ENCODE measurements at regions not wholly inside any gene's neighbourhood (a gene's known extent, or its start where the extent isn't known, plus 50 kb on each side); places are given as distances from the start of the nearest gene placed in this dataset.
"Not testable (repeated sequence)": the region's sequence is repeated elsewhere in the genome, so short reads cannot be mapped to it uniquely, and the experiment has no call there.

GRCh38 chr18:59980188-59980637, 80.4 kb downstream of the PMAIP1 start:
- no peak overlapping the region for H3K4me3 ChIP-seq
- no peak overlapping the region for H3K27ac ChIP-seq
- no peaks in the 10 kb centered on the region for H3K36me3 ChIP-seq
- DNase-seq (ENCODE audit: low spot score in 2 of 2) = no peak
- intact Hi-C loops (cut with DNase I; ENCODE audit: low total_unique reads) = no loop called here
- no peaks in the 10 kb centered on the region for H3K4me1 ChIP-seq
- H3K27me3 ChIP-seq = no peaks in the 10 kb centered on the region
- TF ChIP-seq POLR2AphosphoS5 (IDR thresholded peaks at IDR 0.05) (no peak), CTCF (IDR thresholded peaks at IDR 0.05) (no peak), POLR2A (IDR thresholded peaks at IDR 0.05) (no peak)
- H3K9me3 ChIP-seq = no peaks in the 10 kb centered on the region

GRCh38 chr18:59971871-59972428, 72.2 kb downstream of the PMAIP1 start:
- Histone ChIP-seq H3K4me3 (no peak overlapping the region), H3K27ac (no peak overlapping the region), H3K36me3 (no peaks in the 10 kb centered on the region), H3K4me1 (no peaks in the 10 kb centered on the region), H3K27me3 (peaks cover 0 to 7% of the 10 kb centered on the region in 2 donors), H3K9me3 (no peaks in the 10 kb centered on the region)
- no peak for TF ChIP-seq POLR2AphosphoS5 (IDR thresholded peaks at IDR 0.05)
- no peak for DNase-seq (ENCODE audit: low spot score in 2 of 2)
- intact Hi-C loops (cut with DNase I; ENCODE audit: low total_unique reads) = no loop called here

- intact Hi-C loops (cut with DNase I; ENCODE audit: low total_unique reads); H3K4me3 ChIP-seq; H3K36me3 ChIP-seq; H3K9me3 ChIP-seq; DNase-seq (ENCODE audit: low spot score in 2 of 2); H3K4me1 ChIP-seq; H3K27ac ChIP-seq; H3K27me3 ChIP-seq: not testable (repeated sequence)
Observed at GRCh38 chr18:59971144-59971543, 71.3 kb downstream of the PMAIP1 start.

GRCh38 chr18:59969477-59970028, 69.8 kb downstream of the PMAIP1 start:
- H3K27me3 ChIP-seq; H3K9me3 ChIP-seq; intact Hi-C loops (cut with DNase I; ENCODE audit: low total_unique reads); H3K36me3 ChIP-seq; H3K4me1 ChIP-seq; H3K4me3 ChIP-seq; DNase-seq (ENCODE audit: low spot score in 2 of 2); H3K27ac ChIP-seq: not testable (repeated sequence)

GRCh38 chr18:59968583-59968982, 68.8 kb downstream of the PMAIP1 start:
- TF ChIP-seq POLR2AphosphoS5 (IDR thresholded peaks at IDR 0.05) = no peak
- Histone ChIP-seq H3K4me3 (no peak overlapping the region), H3K27ac (no peak overlapping the region), H3K4me1 (no peaks in the 10 kb centered on the region), H3K27me3 (peaks cover 0 to 7% of the 10 kb centered on the region in 2 donors), H3K9me3 (no peaks in the 10 kb centered on the region), H3K36me3 (no peaks in the 10 kb centered on the region)
- no peak for DNase-seq (ENCODE audit: low spot score in 2 of 2)
- intact Hi-C loops (cut with DNase I; ENCODE audit: low total_unique reads) = no loop called here

- Histone ChIP-seq H3K36me3 (no peaks in the 10 kb centered on the region), H3K9me3 (no peaks in the 10 kb centered on the region), H3K27ac (no peak overlapping the region), H3K4me1 (no peaks in the 10 kb centered on the region), H3K27me3 (peaks cover 0 to 7% of the 10 kb centered on the region in 2 donors), H3K4me3 (no peak overlapping the region)
- DNase-seq (ENCODE audit: low spot score in 2 of 2) = no peak
- intact Hi-C loops (cut with DNase I; ENCODE audit: low total_unique reads) = no loop called here
- no peak for TF ChIP-seq POLR2AphosphoS5 (IDR thresholded peaks at IDR 0.05)
- no peak for TF ChIP-seq CTCF (IDR thresholded peaks at IDR 0.05)
- TF ChIP-seq POLR2A (IDR thresholded peaks at IDR 0.05) = no peak
Observed at GRCh38 chr18:59967878-59968277, 68.1 kb downstream of the PMAIP1 start.

GRCh38 chr18:59966913-59967312, 67.1 kb downstream of the PMAIP1 start:
- no peak for TF ChIP-seq CTCF (IDR thresholded peaks at IDR 0.05)
- no peak for TF ChIP-seq POLR2AphosphoS5 (IDR thresholded peaks at IDR 0.05)
- no peak for TF ChIP-seq POLR2A (IDR thresholded peaks at IDR 0.05)
- H3K27me3 ChIP-seq = peaks cover 0 to 7% of the 10 kb centered on the region in 2 donors
- H3K4me3 ChIP-seq = no peak overlapping the region
- H3K27ac ChIP-seq = no peak overlapping the region
- intact Hi-C loops (cut with DNase I; ENCODE audit: low total_unique reads) = no loop called here
- no peaks in the 10 kb centered on the region for H3K4me1 ChIP-seq
- no peaks in the 10 kb centered on the region for H3K36me3 ChIP-seq
- DNase-seq (ENCODE audit: low spot score in 2 of 2) = no peak
- no peaks in the 10 kb centered on the region for H3K9me3 ChIP-seq

All from breast epithelium (tissue), 4 donors.